DMS114 treated with DMSO at 0.1 percent for 48 hours (cell line): ENCODE measurements at regions not wholly inside any gene's neighbourhood (a gene's known extent, or its start where the extent isn't known, plus 50 kb on each side); places are given as distances from the start of the nearest gene placed in this dataset.
"Not testable (repeated sequence)": the region's sequence is repeated elsewhere in the genome, so short reads cannot be mapped to it uniquely, and the experiment has no call there.

Experiments used
- DNase-seq: peaks from one replicate; lab custom pipeline; 2025; ENCODE audit not compliant: unreplicated experiment; lab: John Stamatoyannopoulos, UW

DNA sequence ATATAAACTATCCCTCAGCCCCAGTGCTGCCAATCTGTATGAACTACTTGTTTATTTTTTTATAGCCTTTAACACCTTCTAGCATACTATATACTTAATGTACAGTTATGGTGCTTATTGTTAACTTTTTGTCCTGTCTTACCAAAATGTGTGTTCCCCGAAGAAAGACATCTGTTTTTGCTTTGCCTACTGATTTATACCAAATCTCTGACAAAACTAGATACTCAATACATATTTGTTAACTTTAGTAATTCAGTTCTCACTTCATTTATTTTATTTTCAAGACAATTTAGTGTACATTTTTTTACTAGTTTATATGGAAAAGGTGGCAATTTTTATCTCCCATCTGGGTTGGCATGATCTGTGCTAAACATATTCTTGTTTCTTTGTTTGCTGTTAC lies 824.3 kb upstream of the ATXN8OS start:
- DNase-seq = no peak

DNA sequence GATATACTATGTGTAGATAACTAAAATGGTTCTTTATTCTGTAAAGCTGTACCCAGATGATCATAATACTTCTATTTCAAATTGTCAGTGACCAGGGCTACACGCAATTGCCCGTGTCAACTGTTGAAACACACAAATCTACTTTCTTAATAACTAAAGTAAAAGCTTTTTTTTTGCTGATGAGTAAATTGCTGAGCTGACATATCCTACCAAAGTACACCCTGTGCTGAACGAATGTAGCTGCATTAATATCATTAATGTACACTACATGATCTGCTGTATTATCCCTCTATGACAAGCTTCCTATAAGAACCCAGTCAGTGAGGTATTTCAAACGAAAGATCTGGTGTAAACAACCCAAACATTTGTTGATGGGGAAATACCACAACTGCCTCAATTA lies 827.2 kb upstream of the ATXN8OS start:
- DNase-seq = no peak

DNA sequence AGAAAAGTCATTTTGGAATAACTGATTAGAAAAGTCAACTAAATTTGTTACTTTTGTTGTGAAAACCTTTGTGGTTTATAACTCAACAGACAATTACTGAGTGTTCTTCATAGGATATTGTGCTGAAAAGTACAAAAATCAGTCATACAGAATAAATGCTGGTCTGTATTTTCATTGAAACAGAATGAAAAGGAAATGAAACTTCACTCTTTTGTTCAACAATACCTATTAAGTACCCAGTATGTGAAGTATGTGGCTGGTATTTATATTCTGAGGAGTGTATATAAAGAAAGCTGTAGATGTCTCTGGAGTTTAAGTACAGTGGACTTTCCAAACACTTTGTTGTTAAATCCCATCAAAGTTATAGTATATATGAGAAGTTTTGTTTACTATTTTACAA lies 828.4 kb upstream of the ATXN8OS start:
- no peak for DNase-seq

DNA sequence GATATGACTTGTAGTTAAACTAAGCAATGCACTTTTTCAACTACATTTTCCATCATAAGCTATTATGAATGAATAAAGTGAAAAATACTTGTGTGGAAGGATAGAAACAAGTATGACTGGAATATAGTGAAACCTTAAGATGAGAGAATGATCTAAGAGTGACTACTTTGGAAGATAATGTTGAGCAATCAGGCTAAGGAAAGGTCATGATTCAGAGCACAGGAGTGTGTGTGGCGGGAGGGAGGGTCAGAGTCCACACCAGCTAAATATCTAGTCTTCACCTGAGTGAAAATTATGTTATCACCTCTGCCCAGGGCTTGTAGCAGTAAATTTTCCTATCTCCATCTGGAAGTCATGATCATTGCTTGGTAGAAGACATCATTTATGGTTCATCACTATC lies 833.4 kb upstream of the ATXN8OS start:
- DNase-seq = no peak

DNA sequence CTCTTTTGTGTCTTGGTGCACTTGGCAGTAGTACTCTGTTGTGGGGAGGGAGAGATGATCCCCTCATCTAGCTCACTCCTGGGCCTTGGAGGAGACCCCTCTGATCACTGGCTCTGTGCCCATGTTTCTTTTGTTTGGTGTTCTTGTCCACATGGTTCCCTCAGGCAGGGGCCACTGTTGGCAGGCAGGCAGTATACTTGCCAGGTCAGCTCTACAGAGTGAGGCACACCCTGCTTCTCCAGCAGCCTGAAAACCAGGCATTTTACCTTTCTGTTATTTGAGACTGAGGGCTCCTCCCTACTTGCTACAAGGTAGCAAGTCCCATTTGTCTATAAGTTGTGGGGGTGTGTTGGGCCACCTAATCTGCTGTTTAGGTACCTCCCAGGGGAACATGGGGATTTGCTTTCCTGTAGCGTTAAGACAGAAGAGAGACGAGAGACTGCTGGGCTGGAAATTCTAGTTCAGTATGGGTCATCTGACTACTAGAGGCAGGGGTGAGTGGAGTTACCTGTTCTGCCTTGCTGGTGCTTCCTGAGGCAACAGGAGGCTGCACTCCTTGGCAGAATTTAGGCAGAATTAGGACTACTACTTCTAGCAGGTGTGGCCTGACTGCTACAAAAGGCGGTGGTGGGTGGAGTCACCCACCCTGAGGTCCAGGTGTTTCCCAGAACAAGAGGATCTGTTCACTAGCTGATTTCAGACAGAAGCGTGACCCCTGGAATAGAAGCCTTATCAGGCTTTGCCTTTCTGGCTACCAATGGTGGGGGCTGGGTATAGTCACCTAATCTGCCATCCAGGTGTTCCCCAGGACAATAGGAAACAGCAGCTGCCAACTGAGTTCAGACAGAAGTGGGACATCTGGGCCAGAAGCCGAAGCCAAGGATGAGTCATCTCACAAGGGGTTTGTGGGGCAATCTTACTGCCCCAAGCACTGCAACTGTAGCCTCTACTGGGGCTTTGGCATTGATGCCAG lies 843.0 kb upstream of the ATXN8OS start:
- DNase-seq = no peak

DNA sequence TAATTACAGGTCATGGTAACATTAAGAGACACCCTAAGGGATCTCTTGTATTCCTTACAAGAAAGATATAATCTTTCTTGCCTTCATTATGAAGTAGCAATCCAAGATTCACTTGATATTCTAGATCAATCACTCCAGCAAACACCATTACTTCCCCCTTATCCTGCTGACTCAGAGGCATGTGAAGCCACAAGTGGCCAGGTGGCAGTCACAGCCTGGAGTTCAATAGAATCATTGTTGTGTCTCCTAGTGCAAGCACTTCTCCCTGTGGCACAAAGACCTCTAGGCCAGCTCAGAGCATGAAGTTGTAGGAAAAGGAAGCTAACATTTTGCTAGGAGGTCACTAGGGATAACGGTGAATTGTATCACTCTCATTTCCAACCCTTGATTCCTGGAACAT lies 864.3 kb upstream of the ATXN8OS start:
- DNase-seq = no peak

DNA sequence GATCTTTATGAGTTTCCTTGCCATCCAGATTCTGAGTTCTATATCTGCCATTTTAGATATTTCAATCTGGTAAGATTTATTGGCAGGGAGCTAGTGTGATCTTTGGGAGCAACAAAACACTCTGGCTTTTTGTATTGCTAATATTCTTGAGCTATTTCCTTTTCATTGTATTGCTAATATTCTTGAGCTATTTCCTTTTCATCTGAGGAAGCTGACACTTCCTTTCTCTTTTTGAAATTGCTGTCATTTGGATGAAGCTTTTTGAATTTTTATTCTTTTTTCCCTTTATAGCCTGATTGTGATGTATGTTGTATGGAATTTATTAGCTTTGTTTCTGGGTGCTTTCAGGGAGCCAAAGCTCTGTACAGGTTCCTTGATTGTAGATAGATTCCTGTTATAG lies 873.5 kb upstream of the ATXN8OS start:
- DNase-seq = no peak

DNA sequence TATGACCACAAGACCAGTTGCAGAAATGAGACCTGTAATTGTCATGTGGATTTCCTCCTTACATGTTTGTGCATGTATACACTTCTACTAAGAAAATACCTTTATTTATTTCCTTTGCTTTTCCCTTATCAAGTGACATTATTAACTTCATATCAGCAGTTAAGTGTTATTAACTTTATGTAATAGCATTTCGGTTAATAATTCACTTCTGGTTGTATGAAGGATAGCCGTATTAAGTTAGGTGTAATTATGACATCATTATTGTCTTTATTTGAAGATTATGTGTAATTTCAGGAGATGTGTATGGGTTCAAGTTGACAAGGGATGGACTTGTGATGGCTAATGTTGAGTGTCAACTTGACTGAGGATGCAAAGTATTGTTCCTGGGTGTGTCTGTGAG lies 881.2 kb upstream of the ATXN8OS start:
- no peak for DNase-seq

DNA sequence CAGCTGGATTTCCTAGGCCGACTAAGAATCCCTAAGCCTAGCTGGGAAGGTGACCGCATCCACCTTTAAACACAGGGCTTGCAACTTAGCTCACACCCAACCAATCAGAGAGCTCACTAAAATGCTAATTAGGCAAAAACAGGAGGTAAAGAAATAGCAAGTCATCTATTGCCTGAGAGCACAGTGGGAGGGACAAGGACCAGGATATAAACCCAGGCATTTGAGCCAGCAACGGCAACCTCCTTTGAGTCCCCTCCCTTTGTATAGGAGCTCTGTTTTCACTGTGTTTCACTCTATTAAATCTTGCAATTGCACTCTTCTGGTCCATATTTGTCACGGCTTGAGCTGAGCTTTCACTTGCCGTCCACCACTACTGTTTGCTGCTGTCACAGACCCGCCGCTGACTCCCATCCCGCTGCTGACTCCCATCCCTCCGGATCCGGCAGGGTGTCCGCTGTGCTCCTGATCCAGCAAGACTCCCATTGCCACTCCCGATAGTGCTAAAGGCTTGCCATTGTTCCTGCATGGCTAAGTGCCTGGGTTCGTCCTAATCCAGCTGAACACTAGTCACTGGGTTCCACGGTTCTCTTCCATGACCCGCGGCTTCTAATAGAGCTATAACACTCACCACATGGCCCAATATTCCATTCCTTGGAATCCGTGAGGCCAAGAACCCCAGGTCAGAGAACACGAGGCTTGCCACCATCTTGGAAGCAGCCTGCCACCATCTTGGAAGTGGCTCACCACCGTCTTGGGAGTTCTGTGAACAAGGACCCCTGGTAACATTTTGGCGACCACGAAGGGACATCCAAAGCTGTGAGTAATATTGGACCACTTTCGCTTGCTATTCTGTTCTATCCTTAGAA lies 885.8 kb upstream of the ATXN8OS start:
- DNase-seq = not testable (repeated sequence)

DNA sequence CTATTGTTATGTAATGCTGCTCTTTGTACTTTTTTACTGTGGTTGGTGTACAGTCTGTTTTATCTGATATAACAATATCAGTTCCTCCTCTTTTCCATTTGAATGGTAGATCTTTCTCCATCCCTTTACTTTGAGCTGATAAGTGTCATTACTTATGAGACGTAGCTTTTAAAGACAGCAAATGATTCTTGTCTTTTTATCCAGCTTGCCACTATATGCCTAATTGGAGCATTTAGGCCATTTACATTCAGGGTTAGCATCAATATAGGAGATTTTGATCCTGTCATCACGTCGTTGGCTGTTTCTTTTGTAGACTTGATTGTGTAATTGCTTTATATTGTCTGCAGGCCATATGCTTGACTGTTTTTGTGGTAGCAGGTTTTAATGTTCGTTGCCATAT lies 894.2 kb upstream of the ATXN8OS start:
- DNase-seq = no peak

DNA sequence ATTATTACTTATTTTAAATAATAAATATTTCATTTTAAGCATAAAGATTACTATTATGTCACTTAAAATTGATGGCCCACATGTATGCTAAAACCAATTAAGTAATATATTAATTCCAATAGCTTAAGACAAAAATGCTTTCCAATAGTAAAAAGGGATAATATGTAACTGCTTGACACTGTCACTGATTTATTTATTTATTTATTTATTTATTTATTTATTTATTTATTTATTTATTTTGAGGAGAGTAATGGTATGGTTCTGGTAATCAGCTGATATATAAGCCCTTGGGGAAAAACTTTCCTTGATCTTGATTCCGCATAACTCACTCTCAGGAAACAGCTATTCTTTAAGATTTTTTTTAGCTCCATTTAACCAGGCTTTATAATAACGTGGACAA lies 903.0 kb upstream of the ATXN8OS start:
- DNase-seq = no peak

DNA sequence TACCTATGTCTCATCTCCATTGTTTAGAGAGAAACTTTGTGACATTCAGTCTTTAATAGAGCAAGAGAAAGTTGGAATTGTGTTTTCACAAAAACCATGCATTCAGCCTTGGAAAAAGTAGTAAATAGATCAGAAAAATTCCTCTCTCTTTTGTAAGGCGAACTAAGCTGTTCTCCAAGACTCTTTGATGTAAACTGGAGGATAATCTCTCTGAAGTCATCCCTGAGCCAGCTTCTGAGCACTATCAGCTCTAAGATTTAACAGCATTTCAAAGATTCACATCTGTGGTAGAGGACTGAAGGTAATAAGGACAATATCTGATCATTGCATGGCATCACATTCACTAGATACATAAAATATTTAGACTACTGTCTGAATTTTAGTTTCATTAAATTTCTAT lies 904.6 kb upstream of the ATXN8OS start:
- no peak for DNase-seq

DNA sequence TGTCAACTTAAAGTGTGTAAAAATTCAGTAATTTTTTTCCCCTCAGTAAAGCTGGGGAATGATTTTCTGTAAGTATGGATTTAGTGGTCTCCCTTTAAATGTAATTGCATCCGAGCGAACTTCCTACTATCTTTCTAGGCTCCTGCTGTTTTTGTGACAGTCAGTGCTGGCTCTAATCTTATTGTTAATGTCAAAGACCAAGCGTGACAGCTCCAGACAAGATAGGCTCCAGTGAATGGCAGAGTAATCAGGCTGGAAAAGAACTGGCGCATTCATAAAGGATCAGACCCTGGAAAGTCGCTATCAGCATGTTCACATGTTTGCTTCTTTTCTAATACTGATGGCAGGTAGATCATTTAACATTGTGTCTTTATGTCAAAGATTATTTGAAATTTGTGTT lies 908.0 kb upstream of the ATXN8OS start:
- no peak for DNase-seq

DNA sequence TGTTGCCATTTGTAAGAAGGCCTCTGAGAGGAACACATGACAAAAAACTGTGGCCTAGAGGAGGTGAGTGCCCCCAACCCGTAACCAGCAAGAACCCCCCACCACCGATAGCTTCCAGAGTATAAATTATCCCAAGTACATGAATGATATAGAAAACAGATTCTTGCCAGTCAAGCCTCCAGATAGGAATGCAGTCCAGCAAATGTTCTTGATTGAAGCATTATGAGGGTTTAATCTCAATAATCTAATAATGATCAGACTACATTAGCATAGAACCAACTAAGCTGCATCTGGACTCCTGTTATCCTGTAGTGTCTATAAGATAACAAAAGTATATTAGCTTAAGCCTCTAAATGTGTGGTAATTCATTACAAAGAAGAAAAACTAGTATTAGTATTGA lies 908.9 kb upstream of the ATXN8OS start:
- no peak for DNase-seq

DNA sequence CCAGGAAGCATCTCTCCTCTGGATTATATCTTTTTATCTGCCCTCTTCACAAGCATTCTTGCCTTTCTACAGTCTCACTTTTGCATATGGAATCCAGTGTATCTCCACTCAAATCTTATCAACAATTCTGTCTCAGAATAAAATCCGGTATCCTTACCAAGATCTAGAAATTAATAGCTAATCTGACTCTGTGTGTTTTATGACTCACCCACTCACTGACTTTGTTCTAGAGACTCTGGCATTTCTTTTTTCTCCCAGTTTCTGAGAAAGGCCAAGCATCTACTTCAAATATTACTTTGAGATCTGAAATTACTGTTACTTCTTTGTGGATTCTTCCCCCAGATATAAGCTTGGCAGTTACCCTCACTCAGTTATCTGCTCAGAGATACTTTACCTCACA lies 913.5 kb upstream of the ATXN8OS start:
- DNase-seq = no peak

DNA sequence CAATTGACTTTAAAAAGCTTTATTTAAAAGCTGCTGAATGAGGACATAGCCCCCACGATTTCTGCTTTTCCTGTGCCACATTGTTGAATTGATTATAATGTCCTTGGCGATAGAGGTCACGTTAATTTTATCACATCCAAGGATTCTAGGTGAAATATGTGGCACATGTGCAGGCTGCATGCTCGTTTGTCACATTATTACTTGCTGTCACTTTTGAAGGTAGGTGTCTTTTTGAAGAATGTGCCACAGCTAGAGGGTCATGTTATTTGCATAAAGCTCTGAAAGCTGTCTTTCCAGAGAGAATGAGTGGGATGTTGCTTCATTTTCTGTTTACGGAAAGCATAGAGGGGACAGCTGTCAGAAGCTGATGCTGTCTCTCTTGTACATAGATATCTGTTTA lies 927.6 kb upstream of the ATXN8OS start:
- DNase-seq = no peak

DNA sequence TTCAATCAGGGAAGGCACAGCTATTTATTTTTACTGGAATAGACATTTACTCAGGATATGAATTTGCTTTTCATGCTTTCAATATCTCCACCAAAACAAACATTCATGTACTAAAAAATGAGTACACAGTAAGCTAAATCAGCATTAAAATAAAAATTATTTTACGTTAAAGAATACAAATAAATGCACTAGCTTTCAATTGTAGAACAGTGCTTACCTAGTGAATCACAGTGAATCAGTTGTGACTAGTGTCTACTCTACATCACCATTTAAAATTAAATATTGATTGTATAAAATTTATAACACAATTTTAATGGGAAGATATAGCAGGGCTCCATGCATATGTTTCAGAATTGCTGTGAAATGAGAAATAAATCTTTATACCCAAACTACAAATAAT lies 929.6 kb upstream of the ATXN8OS start:
- no peak for DNase-seq

DNA sequence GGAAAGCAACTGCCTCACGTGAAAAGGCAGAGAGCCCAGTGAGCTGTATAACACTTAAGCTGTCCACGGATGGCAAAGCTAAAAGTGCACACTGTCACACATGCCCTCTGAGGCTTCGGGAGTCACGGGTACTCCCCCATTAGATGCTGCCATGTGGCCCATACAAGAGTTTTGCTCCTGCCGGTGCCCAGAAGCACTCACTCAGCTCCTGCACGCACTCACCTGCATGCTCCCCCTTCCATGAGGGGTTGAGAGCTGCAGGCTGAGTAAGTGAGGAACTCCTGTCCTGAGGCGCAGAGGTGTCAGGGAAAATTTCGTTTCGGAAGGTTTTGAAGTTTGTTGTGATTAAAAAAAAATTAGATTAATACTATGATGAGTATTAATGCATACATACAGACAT lies 939.2 kb upstream of the ATXN8OS start:
- no peak for DNase-seq

DNA sequence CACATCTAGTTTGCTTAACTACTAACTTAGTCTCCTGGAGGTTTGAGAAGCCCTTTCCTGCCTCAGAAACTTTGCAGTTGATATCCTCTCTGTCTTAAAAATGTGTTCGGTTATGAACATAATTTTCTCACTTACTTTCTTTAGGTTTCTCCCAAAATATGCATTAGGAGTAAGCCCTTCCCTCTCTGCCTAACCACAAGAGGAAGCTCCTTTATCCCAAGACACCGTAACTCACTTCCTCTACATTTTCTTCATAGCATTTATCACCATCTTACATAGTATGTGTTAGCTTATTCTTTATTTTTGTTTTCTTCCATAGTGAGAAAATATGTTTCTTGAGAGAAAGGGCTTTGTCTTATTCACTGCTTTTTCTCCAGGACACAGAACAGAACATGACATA lies 952.5 kb upstream of the ATXN8OS start:
- DNase-seq = no peak

DNA sequence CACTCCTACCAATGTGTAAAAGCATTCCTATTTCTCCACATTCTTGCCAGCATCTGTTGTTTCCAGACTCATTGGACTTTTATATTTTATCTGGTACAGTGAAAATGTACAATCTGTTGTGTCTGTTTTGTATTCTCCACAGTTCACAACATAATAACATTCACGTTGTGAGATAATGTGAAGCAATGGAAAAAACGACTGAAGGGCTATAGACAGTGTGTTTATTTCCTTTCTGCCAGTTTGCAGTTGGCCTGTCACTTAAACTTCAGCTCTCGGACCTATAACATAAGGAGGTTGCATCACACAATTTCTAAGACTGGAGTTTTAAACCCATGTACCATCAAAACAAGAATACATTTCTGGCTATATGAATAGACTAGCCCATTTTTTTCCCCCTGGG lies 965.5 kb upstream of the ATXN8OS start:
- no peak for DNase-seq

DNA sequence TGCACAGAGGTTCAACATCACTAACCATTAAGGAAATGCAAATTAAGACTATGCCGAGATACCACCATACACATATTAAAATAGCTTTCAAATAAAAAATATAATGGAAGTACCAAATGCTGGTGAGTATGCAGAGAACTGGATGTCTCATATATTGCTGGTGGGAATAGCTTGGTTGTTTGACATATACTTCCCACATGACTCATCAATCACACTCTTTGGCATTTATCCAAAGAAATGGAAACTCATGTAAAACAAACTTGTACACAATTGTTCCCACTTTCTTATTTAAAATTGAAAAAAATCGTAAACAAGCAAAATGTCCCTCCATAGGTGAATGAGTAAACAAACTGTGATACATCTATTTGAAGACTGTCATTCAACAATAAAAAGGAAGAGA lies 982.6 kb upstream of the ATXN8OS start:
- no peak for DNase-seq

DNA sequence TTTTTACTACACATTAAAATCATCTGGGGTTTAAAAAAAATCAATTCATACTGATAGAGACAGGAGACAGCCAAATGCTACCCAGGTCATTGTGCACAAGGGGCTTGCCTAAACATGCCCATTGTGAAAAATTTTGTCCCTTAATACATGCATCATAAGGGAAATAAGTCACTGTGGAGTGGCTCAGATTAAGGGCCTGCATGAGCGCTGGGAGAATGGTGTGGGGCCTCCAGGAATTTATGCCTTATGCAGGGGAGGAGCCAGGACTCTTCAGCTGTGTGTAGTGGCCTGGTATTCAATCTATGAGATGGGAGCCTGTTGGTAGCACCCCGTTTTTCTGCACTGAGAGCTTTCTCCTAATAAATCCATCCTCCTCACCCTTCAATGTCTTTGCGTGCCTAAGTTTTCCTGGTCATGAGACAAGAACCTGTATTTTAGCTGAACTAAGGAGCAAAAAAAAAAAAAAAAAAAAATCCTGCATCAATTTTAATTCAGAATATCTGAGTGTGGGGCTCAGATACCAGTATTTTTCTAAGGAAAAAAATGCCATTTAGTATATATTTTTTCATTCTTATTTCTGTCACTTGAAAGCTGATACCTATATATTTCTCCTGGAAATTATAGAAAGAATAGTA lies 997.6 kb upstream of the ATXN8OS start:
- no peak for DNase-seq
